A204.1 (cell line): ENCODE measurements at regions not wholly inside any gene's neighbourhood (a gene's known extent, or its start where the extent isn't known, plus 50 kb on each side); places are given as distances from the start of the nearest gene placed in this dataset.
"Not testable (repeated sequence)": the region's sequence is repeated elsewhere in the genome, so short reads cannot be mapped to it uniquely, and the experiment has no call there.

Source experiments
- FAIRE-seq: peaks from 2 replicates; lab custom pipeline; 2012; peaks lifted over from hg19 to GRCh38; lab: Jason Lieb, UNC

DNA sequence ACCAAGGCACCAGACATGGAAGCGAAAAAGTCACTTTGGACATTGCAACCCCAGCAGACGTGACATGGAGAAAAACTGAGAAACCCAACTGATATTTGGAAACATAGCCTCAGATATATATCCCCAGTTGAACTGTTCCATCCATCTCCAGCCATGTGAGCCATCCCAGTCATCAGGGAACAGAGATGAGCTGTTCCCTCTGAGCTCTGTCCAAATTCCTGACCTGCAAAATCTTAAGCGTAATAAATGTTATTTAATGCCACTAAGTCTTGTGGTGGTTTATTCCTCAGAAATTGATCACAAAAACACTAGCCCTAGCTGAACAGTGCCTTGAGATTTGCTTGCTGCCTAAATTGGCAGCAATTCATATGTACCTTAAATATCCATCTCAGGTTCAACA, 182.8 kb downstream of the NRP2 start:
- no peak for FAIRE-seq

DNA sequence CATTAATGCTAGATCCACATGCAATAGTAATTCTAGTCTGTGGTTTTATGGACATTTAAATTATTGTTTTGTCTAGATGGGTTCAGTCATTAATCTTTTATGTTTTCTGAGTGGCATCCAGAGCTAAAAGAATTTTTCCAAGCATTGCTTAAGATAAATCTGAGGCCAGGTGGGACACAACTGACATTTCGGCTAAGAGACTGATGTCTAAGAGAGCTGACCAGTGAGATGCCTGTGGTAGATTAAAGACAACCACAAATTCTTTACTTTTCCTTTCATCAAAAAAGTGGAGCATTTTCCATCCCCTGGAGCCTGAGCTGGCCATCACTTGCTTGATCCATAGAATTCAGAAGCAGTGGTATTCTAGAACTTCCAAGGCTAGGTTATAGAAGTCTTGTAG, 182.2 kb downstream of the NRP2 start:
- FAIRE-seq, result no peak

DNA sequence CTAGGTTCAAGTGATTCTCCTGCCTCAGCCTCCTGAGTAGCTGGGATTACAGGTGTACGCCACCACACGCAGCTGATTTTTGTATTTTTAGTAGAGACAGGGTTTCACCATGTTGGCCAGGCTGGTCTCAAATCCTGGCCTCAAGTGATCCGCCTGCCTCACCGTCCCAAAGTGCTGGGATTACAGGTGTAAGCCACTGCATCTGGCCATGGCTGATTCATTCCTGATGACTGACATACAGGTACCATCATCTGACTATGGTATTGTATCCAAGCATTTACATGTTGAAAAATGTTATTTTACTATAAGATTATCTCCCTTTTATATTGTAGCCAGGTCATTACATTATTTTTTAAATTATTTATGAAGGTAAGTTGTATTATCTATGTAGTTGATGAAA, 180.5 kb downstream of the NRP2 start:
- not testable (repeated sequence) for FAIRE-seq

DNA sequence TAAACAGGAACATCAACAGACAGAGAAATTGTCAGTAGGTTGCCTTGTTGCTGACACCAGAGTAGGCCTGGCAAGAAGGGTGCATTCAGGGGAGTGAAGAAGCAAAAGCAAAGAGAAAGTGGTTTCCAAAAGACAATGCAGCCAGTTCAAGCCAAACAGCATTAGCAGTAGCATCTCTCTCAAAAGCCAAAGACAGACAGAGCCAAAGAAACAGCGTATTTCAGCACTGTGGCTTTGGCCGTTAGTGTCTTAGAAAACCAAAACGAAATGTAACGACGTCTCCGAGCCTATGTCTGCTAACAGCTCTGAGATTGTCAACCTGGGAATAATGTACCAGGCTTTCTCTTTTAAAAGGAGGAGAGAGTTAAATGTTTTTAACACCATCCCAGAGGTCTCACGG, 178.6 kb downstream of the NRP2 start:
- no peak for FAIRE-seq

DNA sequence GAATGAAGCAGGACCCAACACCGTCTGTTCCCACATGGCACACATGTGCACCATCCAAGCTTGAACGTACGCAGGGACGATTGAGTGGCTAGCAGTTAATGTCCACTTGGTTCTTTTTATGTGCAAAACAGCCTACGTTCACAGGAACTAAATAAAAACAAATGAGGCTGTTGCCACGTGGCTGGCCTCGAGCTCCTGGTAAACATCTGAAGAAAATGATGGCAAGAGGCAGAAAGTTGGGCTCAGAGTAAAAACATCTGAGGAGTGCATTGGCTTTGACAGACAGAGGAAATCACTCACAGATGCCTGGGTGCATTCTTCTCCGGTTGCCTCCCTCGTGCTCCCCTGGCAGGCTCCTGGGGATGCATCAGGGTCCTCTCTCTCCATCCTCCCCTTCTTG, 177.9 kb downstream of the NRP2 start:
- FAIRE-seq, result no peak

DNA sequence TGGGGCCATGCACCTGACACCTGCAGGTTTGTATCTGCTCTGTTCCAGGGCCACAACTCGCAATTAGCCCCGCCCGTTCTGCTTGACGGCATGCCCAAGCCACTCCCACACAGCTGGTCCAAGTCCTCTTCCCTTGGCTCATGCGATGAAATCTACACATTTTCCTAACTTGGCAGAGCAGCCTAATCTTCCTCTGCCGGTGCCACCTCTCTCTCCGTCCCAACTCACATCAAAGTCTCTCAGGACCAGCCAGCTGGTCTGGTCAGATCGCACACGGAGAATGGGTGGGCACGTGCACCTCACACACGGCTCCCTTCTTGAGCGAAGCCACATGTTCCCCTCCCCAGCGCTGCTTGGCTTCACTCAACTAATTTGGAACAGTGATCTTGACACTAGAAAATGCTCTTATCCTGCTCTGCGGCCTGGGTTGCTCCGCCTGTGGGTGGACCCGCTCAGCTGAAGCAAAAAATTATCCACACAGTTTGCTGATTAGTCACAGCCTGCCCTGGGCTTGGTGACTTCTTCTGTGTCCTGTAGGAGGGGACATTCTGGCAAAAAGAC, 176.7 kb downstream of the NRP2 start:
- FAIRE-seq, result no peak

DNA sequence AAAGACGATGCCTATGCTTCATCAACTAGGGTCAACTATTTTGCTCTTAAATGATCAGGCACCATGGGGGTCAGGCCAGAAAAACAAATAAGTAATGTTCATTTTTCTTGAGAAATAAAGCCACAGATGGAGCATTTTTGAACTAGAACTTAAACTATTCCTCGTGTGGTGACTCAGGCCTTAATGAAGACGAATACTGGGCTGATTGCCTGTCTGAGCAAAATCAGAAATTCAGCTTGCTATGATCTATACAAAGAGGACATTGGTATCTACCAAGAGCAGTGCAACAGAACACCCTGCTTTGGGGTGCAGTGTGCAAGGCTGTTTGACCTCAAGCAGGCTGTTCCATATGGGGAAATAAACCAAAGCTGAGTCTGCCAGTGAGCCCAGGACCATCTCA, 176.0 kb downstream of the NRP2 start:
- FAIRE-seq, result no peak

DNA sequence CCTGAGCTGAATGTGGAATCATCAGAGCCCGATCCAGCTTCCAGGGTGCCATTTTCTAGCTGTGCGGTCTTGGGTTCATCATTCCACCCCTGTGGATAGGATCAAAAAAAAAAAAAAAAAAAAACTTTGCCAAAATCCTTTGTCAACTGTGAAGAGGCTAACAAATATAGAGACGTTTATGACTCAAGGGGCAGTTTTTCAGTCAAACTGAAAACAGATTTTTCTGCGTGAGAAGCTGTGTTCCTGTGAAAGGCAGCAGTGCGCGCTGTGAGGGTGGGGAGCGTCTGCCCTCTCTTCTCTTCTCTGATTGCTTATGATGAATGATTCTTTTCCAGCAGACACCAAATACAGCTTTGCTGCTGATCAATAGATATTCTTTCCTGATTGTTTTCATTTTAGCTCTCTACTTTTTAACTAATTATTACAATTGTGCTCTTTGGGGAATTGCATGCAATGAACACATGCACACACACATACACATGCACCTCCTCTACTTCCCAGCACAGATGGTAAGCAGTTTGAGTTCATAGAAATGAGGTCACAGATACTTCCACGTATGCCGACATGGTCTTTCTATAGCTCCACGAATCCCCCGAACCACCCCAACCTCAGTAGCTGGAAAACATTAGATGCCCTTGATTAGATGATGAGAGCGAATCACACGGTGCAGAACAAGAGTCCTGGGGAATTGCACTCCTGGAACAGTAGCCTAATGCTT, 175.4 kb downstream of the NRP2 start:
- no peak for FAIRE-seq

DNA sequence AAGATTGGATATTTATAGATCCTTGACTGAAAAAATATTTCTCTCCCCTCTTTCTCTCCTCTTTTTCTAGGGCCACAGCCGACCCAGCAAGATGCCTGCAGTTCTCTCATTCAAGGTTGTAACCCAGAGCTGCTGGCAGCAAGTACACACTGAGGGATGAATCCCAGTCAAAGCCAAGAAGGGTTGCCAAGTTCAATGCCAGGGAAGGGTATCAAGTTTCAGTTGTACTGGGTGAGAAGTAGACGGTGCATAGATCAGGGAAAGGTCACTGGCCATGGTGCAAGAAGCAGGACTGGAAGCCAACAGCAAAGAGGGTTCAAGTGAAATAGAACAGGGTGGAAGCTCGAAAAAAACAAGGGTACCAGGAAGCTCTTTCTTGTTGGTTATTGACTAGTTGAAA, 170.2 kb downstream of the NRP2 start:
- FAIRE-seq, result no peak

DNA sequence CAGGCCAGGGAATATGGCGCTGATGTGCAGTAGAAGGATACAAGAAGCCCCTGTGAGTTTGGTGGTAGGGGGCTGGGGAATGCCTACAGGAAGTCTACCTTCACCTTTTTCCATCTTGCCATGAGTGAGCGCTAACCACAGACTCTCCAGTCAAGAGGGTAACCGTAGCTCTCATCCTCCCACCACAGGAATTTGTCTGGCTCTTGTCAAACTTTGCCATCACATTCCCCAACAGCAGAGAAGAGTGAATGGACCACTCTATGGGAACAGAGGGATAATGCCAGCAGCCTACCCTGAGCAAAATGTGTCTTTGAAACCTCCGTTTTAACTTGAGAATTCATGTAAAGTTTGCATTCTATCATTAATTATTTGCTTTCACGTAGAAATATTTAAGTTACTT, 168.3 kb downstream of the NRP2 start:
- no peak for FAIRE-seq

DNA sequence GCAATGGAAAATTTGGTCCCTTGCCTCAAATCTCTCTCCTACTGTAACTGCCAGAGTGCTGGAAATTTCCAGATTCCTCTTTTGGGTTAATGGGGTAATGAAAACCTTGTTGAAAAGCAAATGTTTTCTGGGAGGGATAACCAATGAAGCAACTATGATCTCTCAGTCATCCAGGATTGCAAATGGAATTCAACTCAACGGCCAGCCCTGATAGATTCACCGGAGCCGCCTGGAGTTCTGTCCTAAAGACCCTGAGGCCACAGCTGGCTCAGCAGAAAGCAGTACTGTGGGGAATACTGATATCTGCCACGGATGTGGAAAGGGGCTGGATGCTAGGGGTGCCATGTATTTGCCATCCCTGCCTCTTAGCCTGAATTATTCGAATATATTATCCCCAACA, 167.8 kb downstream of the NRP2 start:
- FAIRE-seq, result no peak

DNA sequence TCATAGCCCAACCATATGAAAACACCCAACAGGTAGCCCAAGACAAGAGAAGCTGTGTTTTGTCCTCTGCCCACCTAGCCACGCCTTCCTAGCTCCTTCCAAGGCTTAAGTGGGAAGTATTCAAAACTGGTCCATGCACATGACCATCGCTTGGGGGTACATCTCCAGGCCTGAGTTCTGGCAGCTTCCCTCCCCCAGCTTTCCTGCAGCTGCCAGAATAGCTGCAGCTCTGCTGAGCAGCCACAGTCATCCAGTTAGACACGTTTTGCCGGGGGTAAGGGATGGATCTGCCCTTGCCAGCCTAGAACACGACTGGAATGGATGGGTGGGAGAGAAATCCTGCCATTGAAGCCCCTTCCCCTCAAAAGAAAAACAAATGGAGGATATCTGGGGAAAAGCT, 166.8 kb downstream of the NRP2 start:
- no peak for FAIRE-seq

DNA sequence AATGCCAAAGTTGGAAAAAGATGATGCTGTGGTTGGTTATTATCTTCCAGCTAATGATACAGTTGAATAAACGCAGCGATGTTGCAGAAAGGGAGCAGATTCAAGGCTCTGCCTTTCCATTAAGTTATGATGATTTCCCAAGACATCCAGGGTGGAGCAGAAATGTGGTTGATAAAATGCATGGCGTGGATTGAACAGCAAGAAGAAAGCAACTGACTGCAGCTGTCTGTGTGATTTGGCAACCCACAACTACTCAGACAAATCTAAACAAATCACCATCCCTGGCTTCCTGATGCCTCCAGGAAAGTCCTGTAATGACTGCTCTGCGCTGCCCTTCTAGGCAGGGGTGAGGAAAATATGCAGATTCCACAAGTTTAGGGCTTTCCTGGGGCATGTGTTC, 166.3 kb downstream of the NRP2 start:
- no peak for FAIRE-seq
